ENCODE measurements at regions not wholly inside any gene's neighbourhood (a gene's known extent, or its start where the extent isn't known, plus 50 kb on each side); places are given as distances from the start of the nearest gene placed in this dataset.

DNA sequence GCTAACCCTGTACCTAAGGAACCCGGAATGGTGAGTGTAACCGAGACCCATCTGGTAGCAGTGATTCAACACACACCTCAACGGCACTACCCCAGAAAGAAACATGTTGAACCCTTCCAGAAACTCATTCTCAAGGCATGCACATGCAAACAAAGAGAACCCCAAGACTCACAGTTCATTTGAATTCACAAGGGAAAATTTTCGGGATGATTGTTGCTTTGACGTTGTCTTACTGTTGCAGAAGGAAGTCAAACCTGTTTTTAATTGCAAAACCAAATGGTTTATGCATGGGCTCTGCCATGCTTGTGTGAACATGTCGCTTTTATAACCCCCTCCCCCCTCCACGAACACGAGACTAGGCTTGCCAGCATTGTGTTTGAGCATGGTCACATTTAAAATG is 539.7 kb downstream of the GATA3 start (continued):
- TF ChIP-seq, protein P1, sequence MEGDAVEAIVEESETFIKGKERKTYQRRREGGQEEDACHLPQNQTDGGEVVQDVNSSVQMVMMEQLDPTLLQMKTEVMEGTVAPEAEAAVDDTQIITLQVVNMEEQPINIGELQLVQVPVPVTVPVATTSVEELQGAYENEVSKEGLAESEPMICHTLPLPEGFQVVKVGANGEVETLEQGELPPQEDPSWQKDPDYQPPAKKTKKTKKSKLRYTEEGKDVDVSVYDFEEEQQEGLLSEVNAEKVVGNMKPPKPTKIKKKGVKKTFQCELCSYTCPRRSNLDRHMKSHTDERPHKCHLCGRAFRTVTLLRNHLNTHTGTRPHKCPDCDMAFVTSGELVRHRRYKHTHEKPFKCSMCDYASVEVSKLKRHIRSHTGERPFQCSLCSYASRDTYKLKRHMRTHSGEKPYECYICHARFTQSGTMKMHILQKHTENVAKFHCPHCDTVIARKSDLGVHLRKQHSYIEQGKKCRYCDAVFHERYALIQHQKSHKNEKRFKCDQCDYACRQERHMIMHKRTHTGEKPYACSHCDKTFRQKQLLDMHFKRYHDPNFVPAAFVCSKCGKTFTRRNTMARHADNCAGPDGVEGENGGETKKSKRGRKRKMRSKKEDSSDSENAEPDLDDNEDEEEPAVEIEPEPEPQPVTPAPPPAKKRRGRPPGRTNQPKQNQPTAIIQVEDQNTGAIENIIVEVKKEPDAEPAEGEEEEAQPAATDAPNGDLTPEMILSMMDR (IDR thresholded peaks at IDR 0.05 in 2 of 3, conservative IDR thresholded peaks at IDR 0.05 in 1 of 3; ENCODE audit: borderline replicate concordance in 1 of 3, insufficient read depth in 1 of 3, low read depth in 2 of 3, low read length in 2 of 3) = no peak

DNA sequence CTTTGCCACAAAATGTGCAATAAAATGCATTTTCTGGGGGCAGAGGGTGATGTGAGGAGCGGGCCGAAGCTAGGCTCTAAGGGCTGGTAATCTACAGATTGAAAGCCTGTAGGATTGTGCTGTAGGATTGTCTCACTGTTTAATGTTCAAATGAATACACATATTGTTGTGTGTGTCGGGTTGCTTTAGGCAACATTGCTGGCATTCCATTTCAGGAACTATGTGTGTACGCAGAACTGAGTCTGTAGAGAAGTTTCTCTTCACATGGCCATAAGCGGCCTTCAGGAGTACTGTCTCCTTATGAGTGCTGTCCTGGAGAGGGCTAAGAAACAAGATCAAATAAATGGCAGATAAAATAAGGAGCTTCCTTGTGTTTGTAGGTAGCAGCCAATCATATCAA is 540.2 kb downstream of the GATA3 start:
- H3K9me3 ChIP-seq (ENCODE audit: control insufficient read depth in 1 of 2, insufficient read depth in 1 of 2, low read depth in 1 of 2, low read length in 2 of 2) = peaks cover 6 to 19% of the 10 kb centered on the region in 2 experiments; a peak in 2 of 4 replicates
- H3K36me3 ChIP-seq (ENCODE audit: control insufficient read depth in 1 of 2, insufficient read depth in 2 of 2, low read length in 2 of 2) = no peaks in the 10 kb centered on the region
- no peak for DNase-seq (ENCODE audit: low read depth, low spot score)
- TF ChIP-seq, protein P2, sequence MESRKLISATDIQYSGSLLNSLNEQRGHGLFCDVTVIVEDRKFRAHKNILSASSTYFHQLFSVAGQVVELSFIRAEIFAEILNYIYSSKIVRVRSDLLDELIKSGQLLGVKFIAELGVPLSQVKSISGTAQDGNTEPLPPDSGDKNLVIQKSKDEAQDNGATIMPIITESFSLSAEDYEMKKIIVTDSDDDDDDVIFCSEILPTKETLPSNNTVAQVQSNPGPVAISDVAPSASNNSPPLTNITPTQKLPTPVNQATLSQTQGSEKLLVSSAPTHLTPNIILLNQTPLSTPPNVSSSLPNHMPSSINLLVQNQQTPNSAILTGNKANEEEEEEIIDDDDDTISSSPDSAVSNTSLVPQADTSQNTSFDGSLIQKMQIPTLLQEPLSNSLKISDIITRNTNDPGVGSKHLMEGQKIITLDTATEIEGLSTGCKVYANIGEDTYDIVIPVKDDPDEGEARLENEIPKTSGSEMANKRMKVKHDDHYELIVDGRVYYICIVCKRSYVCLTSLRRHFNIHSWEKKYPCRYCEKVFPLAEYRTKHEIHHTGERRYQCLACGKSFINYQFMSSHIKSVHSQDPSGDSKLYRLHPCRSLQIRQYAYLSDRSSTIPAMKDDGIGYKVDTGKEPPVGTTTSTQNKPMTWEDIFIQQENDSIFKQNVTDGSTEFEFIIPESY (IDR thresholded peaks at IDR 0.05; ENCODE audit: extremely low read depth, insufficient replicate concordance, low read length) = no peak
- TF ChIP-seq, protein P3, sequence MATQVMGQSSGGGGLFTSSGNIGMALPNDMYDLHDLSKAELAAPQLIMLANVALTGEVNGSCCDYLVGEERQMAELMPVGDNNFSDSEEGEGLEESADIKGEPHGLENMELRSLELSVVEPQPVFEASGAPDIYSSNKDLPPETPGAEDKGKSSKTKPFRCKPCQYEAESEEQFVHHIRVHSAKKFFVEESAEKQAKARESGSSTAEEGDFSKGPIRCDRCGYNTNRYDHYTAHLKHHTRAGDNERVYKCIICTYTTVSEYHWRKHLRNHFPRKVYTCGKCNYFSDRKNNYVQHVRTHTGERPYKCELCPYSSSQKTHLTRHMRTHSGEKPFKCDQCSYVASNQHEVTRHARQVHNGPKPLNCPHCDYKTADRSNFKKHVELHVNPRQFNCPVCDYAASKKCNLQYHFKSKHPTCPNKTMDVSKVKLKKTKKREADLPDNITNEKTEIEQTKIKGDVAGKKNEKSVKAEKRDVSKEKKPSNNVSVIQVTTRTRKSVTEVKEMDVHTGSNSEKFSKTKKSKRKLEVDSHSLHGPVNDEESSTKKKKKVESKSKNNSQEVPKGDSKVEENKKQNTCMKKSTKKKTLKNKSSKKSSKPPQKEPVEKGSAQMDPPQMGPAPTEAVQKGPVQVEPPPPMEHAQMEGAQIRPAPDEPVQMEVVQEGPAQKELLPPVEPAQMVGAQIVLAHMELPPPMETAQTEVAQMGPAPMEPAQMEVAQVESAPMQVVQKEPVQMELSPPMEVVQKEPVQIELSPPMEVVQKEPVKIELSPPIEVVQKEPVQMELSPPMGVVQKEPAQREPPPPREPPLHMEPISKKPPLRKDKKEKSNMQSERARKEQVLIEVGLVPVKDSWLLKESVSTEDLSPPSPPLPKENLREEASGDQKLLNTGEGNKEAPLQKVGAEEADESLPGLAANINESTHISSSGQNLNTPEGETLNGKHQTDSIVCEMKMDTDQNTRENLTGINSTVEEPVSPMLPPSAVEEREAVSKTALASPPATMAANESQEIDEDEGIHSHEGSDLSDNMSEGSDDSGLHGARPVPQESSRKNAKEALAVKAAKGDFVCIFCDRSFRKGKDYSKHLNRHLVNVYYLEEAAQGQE (IDR thresholded peaks at IDR 0.05; ENCODE audit: low read depth) = no peak
- TF ChIP-seq, protein P4, sequence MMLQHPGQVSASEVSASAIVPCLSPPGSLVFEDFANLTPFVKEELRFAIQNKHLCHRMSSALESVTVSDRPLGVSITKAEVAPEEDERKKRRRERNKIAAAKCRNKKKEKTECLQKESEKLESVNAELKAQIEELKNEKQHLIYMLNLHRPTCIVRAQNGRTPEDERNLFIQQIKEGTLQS (IDR thresholded peaks at IDR 0.05) = no peak
- no peak for TF ChIP-seq CBX3 (IDR thresholded peaks at IDR 0.05; ENCODE audit: low read depth)
- no peak for TF ChIP-seq EZH2 (IDR thresholded peaks at IDR 0.05)
- TF ChIP-seq POLR2AphosphoS5 (IDR thresholded peaks at IDR 0.05; ENCODE audit: low read depth, low read length) = no peak
- TF ChIP-seq EGR1 (IDR thresholded peaks at IDR 0.05; ENCODE audit: low read depth) = no peak
- TF ChIP-seq, protein P5, sequence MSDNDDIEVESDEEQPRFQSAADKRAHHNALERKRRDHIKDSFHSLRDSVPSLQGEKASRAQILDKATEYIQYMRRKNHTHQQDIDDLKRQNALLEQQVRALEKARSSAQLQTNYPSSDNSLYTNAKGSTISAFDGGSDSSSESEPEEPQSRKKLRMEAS (IDR thresholded peaks at IDR 0.05) = no peak
- TF ChIP-seq, protein P1 (IDR thresholded peaks at IDR 0.05 in 2 of 3, conservative IDR thresholded peaks at IDR 0.05 in 1 of 3; ENCODE audit: borderline replicate concordance in 1 of 3, insufficient read depth in 1 of 3, low read depth in 2 of 3, low read length in 2 of 3) = no peak
- TF ChIP-seq ELF1 (IDR thresholded peaks at IDR 0.05; ENCODE audit: borderline replicate concordance, low read depth) = no peak
- no peak for TF ChIP-seq POLR2A (IDR thresholded peaks at IDR 0.05; ENCODE audit: borderline replicate concordance, extremely low read depth, insufficient read depth, insufficient read length)
- no peak for TF ChIP-seq SRF (IDR thresholded peaks at IDR 0.05; ENCODE audit: low read depth)
- H3K79me2 ChIP-seq (ENCODE audit: insufficient read depth, low read length) = no peaks in the 10 kb centered on the region
- RAD21 ChIA-PET (ENCODE audit: low non-redundant PET in 1 of 2, low total read pairs in 2 of 2, uncharacterized antibody in 2 of 2, unreplicated experiment in 2 of 2) = no interaction called here
- H3K4me1 ChIP-seq (ENCODE audit: control insufficient read depth in 1 of 2, insufficient read depth in 2 of 2, low read length in 2 of 2) = no peaks in the 10 kb centered on the region
- no peaks in the 10 kb centered on the region for H3K27me3 ChIP-seq (ENCODE audit: insufficient read depth, low read length)
- POLR2A ChIA-PET = no interaction called here
- H3K4me2 ChIP-seq (ENCODE audit: low read length) = no peak overlapping the region
- no peak overlapping the region for H2AFZ ChIP-seq (ENCODE audit: low read depth, low read length, poor library complexity, severe bottlenecking)
- ATAC-seq = no peak
- intact Hi-C loops (cut with micrococcal nuclease) = no loop called here
- no peak overlapping the region for H3K4me3 ChIP-seq (replicated peaks in 1 of 2; ENCODE audit: low read depth in 1 of 2, low read length in 2 of 2)
- H4K20me1 ChIP-seq (ENCODE audit: insufficient read depth) = no peaks in the 10 kb centered on the region
- no peak overlapping the region for H3K27ac ChIP-seq (ENCODE audit: low read depth, low read length)
- BruUV-seq (replicated peaks) = no TSS peak
- H3K9me2 ChIP-seq (ENCODE audit: insufficient read depth) = no peaks in the 10 kb centered on the region
- H3K9ac ChIP-seq (ENCODE audit: low read length) = no peak overlapping the region
- CTCF ChIA-PET = no interaction called here

Data from HCT116 (cell line).